GM18511 (cell line): ENCODE measurements at regions not wholly inside any gene's neighbourhood (a gene's known extent, or its start where the extent isn't known, plus 50 kb on each side); places are given as distances from the start of the nearest gene placed in this dataset.
A peak's percentile ranks its signal among the peaks of the same experiment; 100 is the strongest.
"Not testable (repeated sequence)": the region's sequence is repeated elsewhere in the genome, so short reads cannot be mapped to it uniquely, and the experiment has no call there.

Experiments used
- ATAC-seq: cut with Tn5 transposase; IDR thresholded peaks from one replicate; pipeline ENCODE4 v1.9.1; 2021; ENCODE audit warnings: mild to moderate bottlenecking, moderate library complexity; ENCODE audit not compliant: unreplicated experiment

GRCh38 chr20:25865715-25866656 lies 169.3 kb upstream of the ZNF337 start:
- ATAC-seq, result peak; percentile 50

GRCh38 chr20:25864963-25865714 lies 168.5 kb upstream of the ZNF337 start:
- ATAC-seq, result not testable (repeated sequence)

- ATAC-seq, result no peak
These were observed 167.8 kb upstream of the ZNF337 start for GRCh38 chr20:25864326-25864962.

- no peak for ATAC-seq
These were observed 167.1 kb upstream of the ZNF337 start for GRCh38 chr20:25863536-25864325.

GRCh38 chr20:25862967-25863530 lies 166.4 kb upstream of the ZNF337 start:
- ATAC-seq, result peak; percentile 45

- no peak for ATAC-seq
These were observed 164.0 kb upstream of the ZNF337 start for GRCh38 chr20:25860531-25861150.

GRCh38 chr20:25859649-25860530 lies 163.2 kb upstream of the ZNF337 start:
- ATAC-seq, result peak; percentile 40

GRCh38 chr20:25858495-25859425 lies 162.1 kb upstream of the ZNF337 start:
- ATAC-seq, result no peak

- not testable (repeated sequence) for ATAC-seq
These were observed 160.6 kb upstream of the ZNF337 start for GRCh38 chr20:25857091-25857788.

GRCh38 chr20:25856256-25856884 lies 159.7 kb upstream of the ZNF337 start:
- ATAC-seq, result no peak

GRCh38 chr20:25855451-25856156 lies 159.0 kb upstream of the ZNF337 start:
- ATAC-seq, result not testable (repeated sequence)

GRCh38 chr20:25854666-25855065 lies 158.0 kb upstream of the ZNF337 start:
- not testable (repeated sequence) for ATAC-seq

- ATAC-seq, result peak; percentile 83
These were observed 157.2 kb upstream of the ZNF337 start for GRCh38 chr20:25853718-25854388.

- ATAC-seq, result peak; percentile 38
These were observed 156.5 kb upstream of the ZNF337 start for GRCh38 chr20:25852968-25853717.

GRCh38 chr20:25850133-25850532 lies 153.5 kb upstream of the ZNF337 start:
- not testable (repeated sequence) for ATAC-seq
